Tibial nerve (tissue), 4 donors: ENCODE measurements at regions not wholly inside any gene's neighbourhood (a gene's known extent, or its start where the extent isn't known, plus 50 kb on each side); places are given as distances from the start of the nearest gene placed in this dataset.

Source experiments
- DNase-seq, 2 donors: peaks; one replicate each; pipeline ENCODE4 v3.0.0-alpha.2; 2019; ENCODE audit warnings: low spot score in 2 of 2
- H3K27ac ChIP-seq, 4 donors: fragments of 200-600 bp; sonication (generic) in 3 of 4; one replicate each; pipeline ENCODE4 v1.5.1; 2017 to 2019; ENCODE audit warnings: mild to moderate bottlenecking in 1 of 4
- H3K27me3 ChIP-seq, 2 donors: fragments of 200-600 bp; sonication (generic) in 1 of 2; one replicate each; pipeline versions ENCODE4 v1.5.1 to v1.6.0; 2017 to 2019
- H3K36me3 ChIP-seq, 3 donors: fragments of 200-600 bp; sonication (generic); one replicate each; pipeline ENCODE4 v1.5.1; 2018 to 2019
- H3K4me1 ChIP-seq, 4 donors: fragments of 200-600 bp; sonication (generic) in 3 of 4; one replicate each; pipeline ENCODE4 v1.5.1; 2017 to 2019
- H3K4me3 ChIP-seq, 4 donors: fragments of 200-600 bp; sonication (generic) in 3 of 4; one replicate each; pipeline ENCODE4 v1.5.1; 2017 to 2019; ENCODE audit warnings: mild to moderate bottlenecking in 1 of 4, moderate library complexity in 1 of 4
- H3K9me3 ChIP-seq, 4 donors: fragments of 200-600 bp; sonication (generic) in 3 of 4; one replicate each; pipeline ENCODE4 v1.5.1; 2017 to 2019
- CTCF ChIP-seq, 5 experiments: fragments of 200-600 bp in 3 of 5; fragments of 450-650 bp in 2 of 5; sonication (generic) in 3 of 5; IDR thresholded peaks; one replicate each; pipeline ENCODE4 v1.5.1; 2016 to 2019; ENCODE audit warnings: antibody characterized with exemption in 5 of 5, mild to moderate bottlenecking in 3 of 5, moderate library complexity in 2 of 5
- EP300 ChIP-seq, 2 donors: sonication (generic); formaldehyde crosslinking; IDR thresholded peaks; one replicate each; pipeline ENCODE4 v1.6.1; 2017; ENCODE audit warnings: antibody characterized with exemption in 2 of 2, mild to moderate bottlenecking in 1 of 2
- POLR2A ChIP-seq, 2 donors: fragments of 450-650 bp; IDR thresholded peaks; one replicate each; pipeline ENCODE4 v1.6.1; 2017; ENCODE audit warnings: antibody characterized with exemption in 2 of 2, mild to moderate bottlenecking in 2 of 2, moderate library complexity in 2 of 2
- whole genome bisulfite sequencing, 2 donors: methylation state at CpG; one replicate each; pipeline ENCODE4 v1.1.5; 2018; 5-methylcytosine and 5-hydroxymethylcytosine counted together

GRCh38 chr5:121164632-121165031, 687.0 kb upstream of the FTMT start:
- H3K4me3 ChIP-seq, result no peak overlapping the region
- DNase-seq, result no peak
- no peaks in the 10 kb centered on the region for H3K9me3 ChIP-seq
- no peak overlapping the region for H3K27ac ChIP-seq
- no peaks in the 10 kb centered on the region for H3K36me3 ChIP-seq
- TF ChIP-seq POLR2A (IDR thresholded peaks at IDR 0.05), result no peak
- no peaks in the 10 kb centered on the region for H3K27me3 ChIP-seq
- no peaks in the 10 kb centered on the region for H3K4me1 ChIP-seq
- 71 to 76% methylated on average over 10 of the region's 10 CpGs for WGBS, 2 donors

GRCh38 chr5:121171361-121171760, 680.3 kb upstream of the FTMT start:
- H3K36me3 ChIP-seq, result no peaks in the 10 kb centered on the region
- no peak for DNase-seq

GRCh38 chr5:121171834-121172233, 679.8 kb upstream of the FTMT start:
- Histone ChIP-seq H3K9me3 (no peaks in the 10 kb centered on the region), H3K27me3 (no peaks in the 10 kb centered on the region), H3K27ac (no peak overlapping the region), H3K4me3 (no peak overlapping the region), H3K36me3 (no peaks in the 10 kb centered on the region), H3K4me1 (no peaks in the 10 kb centered on the region)
- no peak for DNase-seq
- no peak for TF ChIP-seq EP300 (IDR thresholded peaks at IDR 0.05)
- TF ChIP-seq CTCF (IDR thresholded peaks at IDR 0.05), result no peak
- no peak for TF ChIP-seq POLR2A (IDR thresholded peaks at IDR 0.05)
- 54 to 64% methylated on average over 2 of the region's 2 CpGs for WGBS, 2 donors

More at GRCh38 chr5:121171361-121171760, 680.3 kb upstream of the FTMT start:
- Histone ChIP-seq H3K4me3 (no peak overlapping the region), H3K9me3 (no peaks in the 10 kb centered on the region), H3K4me1 (no peaks in the 10 kb centered on the region), H3K27ac (no peak overlapping the region), H3K27me3 (no peaks in the 10 kb centered on the region)
- TF ChIP-seq EP300 (IDR thresholded peaks at IDR 0.05) (no peak), CTCF (IDR thresholded peaks at IDR 0.05) (no peak), POLR2A (IDR thresholded peaks at IDR 0.05) (no peak)

- Histone ChIP-seq H3K9me3 (no peaks in the 10 kb centered on the region), H3K27me3 (no peaks in the 10 kb centered on the region), H3K4me3 (no peak overlapping the region), H3K36me3 (no peaks in the 10 kb centered on the region), H3K27ac (no peak overlapping the region), H3K4me1 (no peaks in the 10 kb centered on the region)
- DNase-seq, result no peak
- no peak for TF ChIP-seq CTCF (IDR thresholded peaks at IDR 0.05)
- no peak for TF ChIP-seq EP300 (IDR thresholded peaks at IDR 0.05)
- no peak for TF ChIP-seq POLR2A (IDR thresholded peaks at IDR 0.05)
- 27 to 40% methylated on average over 1 of the region's 1 CpG for WGBS, 2 donors
Observed at GRCh38 chr5:121174351-121174750, 677.3 kb upstream of the FTMT start.

- no peak overlapping the region for H3K4me3 ChIP-seq
- no peak for DNase-seq
- WGBS, 2 donors, result 80 to 88% methylated on average over 3 of the region's 3 CpGs
- H3K36me3 ChIP-seq, result no peaks in the 10 kb centered on the region
- H3K27ac ChIP-seq, result no peak overlapping the region
- no peak for TF ChIP-seq POLR2A (IDR thresholded peaks at IDR 0.05)
- TF ChIP-seq CTCF (IDR thresholded peaks at IDR 0.05), result no peak
- TF ChIP-seq EP300 (IDR thresholded peaks at IDR 0.05), result no peak
- H3K9me3 ChIP-seq, result no peaks in the 10 kb centered on the region
- no peaks in the 10 kb centered on the region for H3K4me1 ChIP-seq
- no peaks in the 10 kb centered on the region for H3K27me3 ChIP-seq
Observed at GRCh38 chr5:121175986-121176385, 675.7 kb upstream of the FTMT start.
